Bronchial epithelial cell (primary cell): ENCODE measurements at regions not wholly inside any gene's neighbourhood (a gene's known extent, or its start where the extent isn't known, plus 50 kb on each side); places are given as distances from the start of the nearest gene placed in this dataset.
"Not testable (repeated sequence)": the region's sequence is repeated elsewhere in the genome, so short reads cannot be mapped to it uniquely, and the experiment has no call there.

ENCODE experiments used
- DNase-seq: peaks from one replicate; pipeline ENCODE4 v3.0.0-alpha.2; 2010; ENCODE audit warnings: low read depth
- FAIRE-seq: peaks from 2 replicates; lab custom pipeline; 2011; peaks lifted over from hg19 to GRCh38; lab: Jason Lieb, UNC
- H3K27me3 ChIP-seq: 2 replicates; pipeline ENCODE4 v1.5.1; 2011; ENCODE audit warnings: low read length; ENCODE audit not compliant: control insufficient read depth, insufficient read depth
- H3K36me3 ChIP-seq: 2 replicates; pipeline ENCODE4 v1.5.1; 2011; ENCODE audit warnings: low read length; ENCODE audit not compliant: control insufficient read depth, insufficient read depth
- H3K4me3 ChIP-seq: 2 replicates; pipeline ENCODE4 v1.5.1; 2011; ENCODE audit warnings: mild to moderate bottlenecking, low read depth, low read length, control low read depth
- CTCF ChIP-seq: IDR thresholded peaks from 2 replicates; pipeline ENCODE4 v1.5.1; 2011; ENCODE audit warnings: mild to moderate bottlenecking, moderate library complexity, low read length, control low read depth, inconsistent platforms; ENCODE audit not compliant: insufficient read depth, severe bottlenecking

- H3K27me3 ChIP-seq = no peaks in the 10 kb centered on the region
- TF ChIP-seq CTCF = no peak
- DNase-seq = no peak
- H3K36me3 ChIP-seq = no peaks in the 10 kb centered on the region
- no peak for FAIRE-seq
- no peak overlapping the region for H3K4me3 ChIP-seq
Measured at GRCh38 chr2:75432761-75433361, 127.9 kb downstream of the EVA1A start.

- FAIRE-seq (no peak), DNase-seq (no peak)
- H3K4me3 ChIP-seq = no peak overlapping the region
- no peaks in the 10 kb centered on the region for H3K36me3 ChIP-seq
- H3K27me3 ChIP-seq = no peaks in the 10 kb centered on the region
- no peak for TF ChIP-seq CTCF
Measured at GRCh38 chr2:75431763-75432162, 129.0 kb downstream of the EVA1A start.

GRCh38 chr2:75431276-75431675 is 129.5 kb downstream of the EVA1A start:
- H3K27me3 ChIP-seq = no peaks in the 10 kb centered on the region
- no peak overlapping the region for H3K4me3 ChIP-seq
- DNase-seq (no peak), FAIRE-seq (no peak)
- no peaks in the 10 kb centered on the region for H3K36me3 ChIP-seq
- no peak for TF ChIP-seq CTCF

- not testable (repeated sequence) for FAIRE-seq, H3K4me3 ChIP-seq, DNase-seq, H3K36me3 ChIP-seq, H3K27me3 ChIP-seq
Measured at GRCh38 chr2:75430449-75430848, 130.3 kb downstream of the EVA1A start.

- no peak for TF ChIP-seq CTCF
- Histone ChIP-seq H3K36me3 (no peaks in the 10 kb centered on the region), H3K27me3 (no peaks in the 10 kb centered on the region), H3K4me3 (no peak overlapping the region)
- no peak for FAIRE-seq
- DNase-seq = no peak
Measured at GRCh38 chr2:75428646-75429443, 131.9 kb downstream of the EVA1A start.

- no peak overlapping the region for H3K4me3 ChIP-seq
- DNase-seq = no peak
- no peaks in the 10 kb centered on the region for H3K36me3 ChIP-seq
- no peak for TF ChIP-seq CTCF
- FAIRE-seq = no peak
- no peaks in the 10 kb centered on the region for H3K27me3 ChIP-seq
Measured at GRCh38 chr2:75428060-75428459, 132.7 kb downstream of the EVA1A start.
